CD4-positive, alpha-beta memory T cell (primary cell): ENCODE measurements at regions not wholly inside any gene's neighbourhood (a gene's known extent, or its start where the extent isn't known, plus 50 kb on each side); places are given as distances from the start of the nearest gene placed in this dataset.

Experiments
- CTCF ChIA-PET: fragments of 350-600 bp; sonication (Branson Sonifier 250); formaldehyde crosslinking; loops from one replicate; lab custom pipeline; 2021; ENCODE audit warnings: inconsistent platforms; ENCODE audit not compliant: partially characterized antibody; lab: Charles Lee
- POLR2A ChIA-PET: fragments of 350-600 bp; sonication (Branson Sonifier 250); formaldehyde crosslinking; loops from one replicate; lab custom pipeline; 2021; ENCODE audit not compliant: partially characterized antibody; lab: Charles Lee
- DNase-seq, 5 donors: peaks; one replicate each; pipeline versions ENCODE4 v3.0.0 to v3.0.0-alpha.2; 2020 to 2022; ENCODE audit warnings: mixed read lengths in 1 of 5
- H3K27ac ChIP-seq: one replicate; pipeline ENCODE4 v1.7.0; 2013; ENCODE audit warnings: low read depth, low read length
- H3K27me3 ChIP-seq: 2 replicates; pipeline ENCODE4 v1.7.0; 2013; ENCODE audit warnings: mild to moderate bottlenecking, low read length, moderate library complexity; ENCODE audit not compliant: insufficient read depth
- H3K36me3 ChIP-seq: 2 replicates; pipeline ENCODE4 v1.7.0; 2013; ENCODE audit warnings: mild to moderate bottlenecking, low read length, moderate library complexity; ENCODE audit not compliant: insufficient read depth
- H3K4me1 ChIP-seq: 2 replicates; pipeline ENCODE4 v1.7.0; 2013; ENCODE audit warnings: mild to moderate bottlenecking, low read length, moderate library complexity; ENCODE audit not compliant: insufficient read depth
- H3K4me3 ChIP-seq, 2 donors: one replicate each; pipeline ENCODE4 v1.7.0; 2013; ENCODE audit warnings: low read length in 2 of 2, mild to moderate bottlenecking in 1 of 2
- H3K9me3 ChIP-seq, 2 donors: one replicate each; pipeline ENCODE4 v1.7.0; 2013; ENCODE audit warnings: low read length in 2 of 2, control low read depth in 1 of 2; ENCODE audit not compliant: control insufficient read depth in 1 of 2
- H3K27ac Mint-ChIP-seq, 7 donors: one replicate each; pipeline ENCODE4 v1.8.0; 2020 to 2021; ENCODE audit warnings: mixed read lengths in 7 of 7, mild to moderate bottlenecking in 6 of 7, inconsistent platforms in 3 of 7, moderate library complexity in 3 of 7
- H3K27me3 Mint-ChIP-seq, 2 donors: one replicate each; pipeline ENCODE4 v1.8.0; 2020 to 2021; ENCODE audit warnings: mixed read lengths in 2 of 2
- H3K36me3 Mint-ChIP-seq, 2 donors: one replicate each; pipeline ENCODE4 v1.8.0; 2020 to 2021; ENCODE audit warnings: mixed read lengths in 2 of 2, inconsistent platforms in 1 of 2, mild to moderate bottlenecking in 1 of 2
- H3K4me1 Mint-ChIP-seq, 4 donors: one replicate each; pipeline ENCODE4 v1.8.0; 2020 to 2021; ENCODE audit warnings: mixed read lengths in 4 of 4, mild to moderate bottlenecking in 1 of 4
- H3K4me3 Mint-ChIP-seq, 8 donors: one replicate each; pipeline ENCODE4 v1.8.0; 2020 to 2021; ENCODE audit warnings: mixed read lengths in 8 of 8, mild to moderate bottlenecking in 7 of 8, moderate library complexity in 6 of 8, inconsistent platforms in 3 of 8
- H3K9me3 Mint-ChIP-seq, 8 donors: one replicate each; pipeline ENCODE4 v1.8.0; 2020 to 2021; ENCODE audit warnings: mixed read lengths in 8 of 8, mild to moderate bottlenecking in 5 of 8, inconsistent platforms in 3 of 8, moderate library complexity in 1 of 8
- intact Hi-C: fragments of 100-400 bp; cut with micrococcal nuclease; formaldehyde crosslinking; loops from one replicate; pipeline ENCODE4 v1.15.1; 2023

DNA sequence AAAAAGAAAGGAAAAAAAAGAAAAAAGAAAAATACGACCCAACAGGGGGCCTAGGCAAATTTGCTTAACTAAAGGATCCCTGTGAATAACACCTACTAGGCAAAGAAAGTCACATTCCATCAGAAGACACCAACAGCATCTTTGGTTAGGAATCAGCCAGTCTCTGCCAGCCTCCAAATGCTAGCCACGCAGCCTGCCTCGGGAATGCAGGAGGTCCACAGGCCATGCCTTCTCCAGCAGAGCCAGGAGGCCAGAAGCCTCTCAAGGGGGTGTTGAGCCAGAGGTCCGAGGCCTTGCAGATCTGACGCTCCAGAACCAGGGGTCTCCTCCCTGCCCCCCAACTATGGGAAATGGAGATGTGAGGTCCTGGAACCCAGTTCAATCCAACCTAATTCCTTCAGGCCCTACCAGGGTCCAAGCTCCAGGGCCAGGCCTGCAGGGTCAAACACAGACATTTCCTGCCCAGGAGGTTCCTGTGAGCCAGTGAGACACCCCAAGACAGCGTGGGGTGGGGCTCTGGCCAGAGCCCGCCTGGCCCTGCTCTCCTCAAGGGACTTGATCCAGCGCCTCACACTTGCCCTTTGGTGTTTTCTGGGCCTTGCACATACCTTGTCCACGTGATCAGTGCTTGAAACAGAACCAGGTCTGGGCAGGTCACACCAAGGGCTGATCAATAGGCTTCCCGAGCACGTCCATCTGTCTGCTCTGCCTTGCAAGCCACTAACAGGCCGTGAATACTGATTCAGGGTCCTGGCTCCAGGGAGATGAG is 289.6 kb upstream of the ID2 start:
- H3K27me3 ChIP-seq = no peaks in the 10 kb centered on the region
- intact Hi-C loops = no loop called here
- H3K36me3 ChIP-seq = no peaks in the 10 kb centered on the region
- H3K36me3 Mint-ChIP-seq = peaks cover 7 to 11% of the 10 kb centered on the region in 2 donors
- ChIA-PET CTCF (no interaction called here), POLR2A (no interaction called here)
- H3K4me1 Mint-ChIP-seq = peaks cover 4 to 17% (median 11%) of the 10 kb centered on the region in 4 donors
- no peaks in the 10 kb centered on the region for H3K9me3 ChIP-seq
- H3K27me3 Mint-ChIP-seq = no peaks in the 10 kb centered on the region
- no peaks in the 10 kb centered on the region for H3K4me1 ChIP-seq
- DNase-seq = no peak
- peak overlapping the region in 1 of 7 donors; percentile 25 for H3K27ac Mint-ChIP-seq
- H3K9me3 Mint-ChIP-seq = no peaks in the 10 kb centered on the region
- no peak overlapping the region for H3K4me3 Mint-ChIP-seq
- no peak overlapping the region for H3K4me3 ChIP-seq
- no peak overlapping the region for H3K27ac ChIP-seq

DNA sequence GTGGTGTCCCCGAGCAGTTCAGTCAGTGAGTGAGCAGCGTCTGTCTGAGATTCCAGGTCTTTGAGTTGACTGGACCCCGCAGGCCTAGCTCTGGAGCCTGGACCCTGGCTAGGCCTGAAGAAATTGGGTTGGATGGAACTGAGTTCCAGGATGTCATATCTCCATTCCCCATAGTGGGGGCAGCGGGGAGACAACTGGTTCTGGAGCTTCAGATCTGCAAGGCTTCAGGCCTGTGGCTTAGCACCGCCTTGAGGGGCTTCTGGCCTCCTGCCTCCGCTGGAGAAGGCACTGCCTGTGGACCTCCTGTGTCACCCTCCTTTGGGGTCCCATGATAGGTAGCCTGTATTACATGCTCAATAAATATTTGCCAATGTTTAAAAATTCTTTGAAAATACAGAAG is 288.4 kb upstream of the ID2 start:
- Mint-ChIP-seq H3K4me1 (peaks cover 7 to 17% (median 13%) of the 10 kb centered on the region in 4 donors), H3K9me3 (no peaks in the 10 kb centered on the region), H3K27me3 (no peaks in the 10 kb centered on the region), H3K27ac (no peak overlapping the region), H3K4me3 (no peak overlapping the region), H3K36me3 (peaks cover 3 to 4% of the 10 kb centered on the region in 2 donors)
- CTCF ChIA-PET = no interaction called here
- DNase-seq = no peak
- H3K4me1 ChIP-seq = no peaks in the 10 kb centered on the region
- POLR2A ChIA-PET = no interaction called here
- intact Hi-C loops = no loop called here
- no peaks in the 10 kb centered on the region for H3K9me3 ChIP-seq
- no peak overlapping the region for H3K4me3 ChIP-seq
- H3K27ac ChIP-seq = no peak overlapping the region
- no peaks in the 10 kb centered on the region for H3K27me3 ChIP-seq
- no peaks in the 10 kb centered on the region for H3K36me3 ChIP-seq

- Mint-ChIP-seq H3K9me3 (no peaks in the 10 kb centered on the region), H3K27me3 (no peaks in the 10 kb centered on the region), H3K4me1 (peaks cover 7 to 18% (median 16%) of the 10 kb centered on the region in 4 donors), H3K27ac (no peak overlapping the region), H3K4me3 (no peak overlapping the region), H3K36me3 (peaks cover 2 to 3% of the 10 kb centered on the region in 2 donors)
- H3K27ac ChIP-seq = no peak overlapping the region
- CTCF ChIA-PET = interaction anchor here (0.5 kb wide), 1 partner anchor 10 kb away, joined by 3 read pairs; no protein-coding TSS in a partner anchor
- H3K4me3 ChIP-seq = no peak overlapping the region
- no peaks in the 10 kb centered on the region for H3K9me3 ChIP-seq
- H3K36me3 ChIP-seq = no peaks in the 10 kb centered on the region
- POLR2A ChIA-PET = no interaction called here
- no peaks in the 10 kb centered on the region for H3K27me3 ChIP-seq
- intact Hi-C loops = no loop called here
- no peak for DNase-seq
- H3K4me1 ChIP-seq = no peaks in the 10 kb centered on the region
Observed at GRCh38 chr2:8394131-8394530, 287.7 kb upstream of the ID2 start.

- ChIA-PET CTCF (interaction anchor here (0.5 to 1.0 kb wide), 2 partner anchors 11 to 12 kb away, joined by 3 read pairs; no protein-coding TSS in a partner anchor), POLR2A (interaction anchor here (0.7 kb wide), 1 partner anchor 1283 kb away, joined by 3 read pairs; no protein-coding TSS in a partner anchor)
- no peaks in the 10 kb centered on the region for H3K9me3 Mint-ChIP-seq
- Histone ChIP-seq H3K36me3 (no peaks in the 10 kb centered on the region), H3K4me1 (no peaks in the 10 kb centered on the region), H3K27me3 (no peaks in the 10 kb centered on the region), H3K27ac (no peak overlapping the region), H3K4me3 (no peak overlapping the region), H3K9me3 (no peaks in the 10 kb centered on the region)
- peak overlapping the region in 2 of 7 donors; percentile 0 to 4 for H3K27ac Mint-ChIP-seq
- H3K27me3 Mint-ChIP-seq = no peaks in the 10 kb centered on the region
- no peak overlapping the region for H3K4me3 Mint-ChIP-seq
- peaks cover 7 to 21% (median 15%) of the 10 kb centered on the region in 4 donors for H3K4me1 Mint-ChIP-seq
- intact Hi-C loops = no loop called here
- DNase-seq = no peak
- H3K36me3 Mint-ChIP-seq = peaks cover 0 to 2% of the 10 kb centered on the region in 2 donors
Observed at GRCh38 chr2:8394569-8395359, 287.1 kb upstream of the ID2 start.

- CTCF ChIA-PET = interaction anchor here (0.8 to 1.0 kb wide), 2 partner anchors 11 to 166 kb away, joined by 3 read pairs; no protein-coding TSS in a partner anchor
Observed at GRCh38 chr2:8395718-8396117, 286.1 kb upstream of the ID2 start.

DNA sequence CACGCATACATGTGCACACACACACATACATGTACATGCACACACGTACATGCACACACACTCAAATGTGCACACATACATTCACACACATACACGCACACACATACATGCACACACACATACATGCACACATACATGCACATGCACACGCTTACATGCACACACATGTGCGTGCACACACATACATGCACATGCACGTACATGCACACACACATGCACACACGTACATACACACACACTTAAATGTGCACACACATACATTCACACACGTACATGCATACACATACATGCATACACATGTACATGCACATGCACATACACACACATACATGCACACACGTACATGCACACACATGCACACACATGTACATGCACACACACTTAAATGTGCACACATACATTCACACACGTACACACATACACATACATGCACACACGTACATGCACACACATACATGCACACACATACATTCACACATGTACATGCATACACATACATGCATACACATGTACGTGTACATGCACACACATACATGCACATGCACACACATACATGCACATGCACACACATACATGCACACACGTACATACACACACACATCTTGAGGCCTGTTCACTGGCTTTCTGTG is 283.7 kb upstream of the ID2 start:
- H3K27ac Mint-ChIP-seq = peak overlapping the region in 3 of 7 donors; percentile 5 to 57 (median 13)
- ChIA-PET POLR2A (no interaction called here), CTCF (no interaction called here)
- H3K27me3 ChIP-seq = no peaks in the 10 kb centered on the region
- H3K27ac ChIP-seq = no peak overlapping the region
- no peaks in the 10 kb centered on the region for H3K27me3 Mint-ChIP-seq
- intact Hi-C loops = no loop called here
- no peaks in the 10 kb centered on the region for H3K36me3 ChIP-seq
- no peaks in the 10 kb centered on the region for H3K9me3 ChIP-seq
- H3K4me1 ChIP-seq = no peaks in the 10 kb centered on the region
- H3K4me3 Mint-ChIP-seq = no peak overlapping the region
- H3K36me3 Mint-ChIP-seq = no peaks in the 10 kb centered on the region
- peaks cover 6 to 21% (median 12%) of the 10 kb centered on the region in 4 donors for H3K4me1 Mint-ChIP-seq
- no peaks in the 10 kb centered on the region for H3K9me3 Mint-ChIP-seq
- H3K4me3 ChIP-seq = no peak overlapping the region
- DNase-seq = no peak

More at GRCh38 chr2:8395718-8396117, 286.1 kb upstream of the ID2 start:
- H3K27me3 Mint-ChIP-seq = no peaks in the 10 kb centered on the region
- Histone ChIP-seq H3K27ac (no peak overlapping the region), H3K9me3 (no peaks in the 10 kb centered on the region), H3K4me1 (no peaks in the 10 kb centered on the region), H3K27me3 (no peaks in the 10 kb centered on the region), H3K36me3 (no peaks in the 10 kb centered on the region), H3K4me3 (no peak overlapping the region)
- intact Hi-C loops = no loop called here
- no peaks in the 10 kb centered on the region for H3K9me3 Mint-ChIP-seq
- H3K36me3 Mint-ChIP-seq = no peaks in the 10 kb centered on the region
- no peak for DNase-seq
- H3K4me3 Mint-ChIP-seq = no peak overlapping the region
- POLR2A ChIA-PET = interaction anchor here (0.7 kb wide), 1 partner anchor 1284 kb away, joined by 3 read pairs; no protein-coding TSS in a partner anchor
- peak overlapping the region in 1 of 7 donors; percentile 80 for H3K27ac Mint-ChIP-seq
- peaks cover 6 to 21% (median 12%) of the 10 kb centered on the region in 4 donors for H3K4me1 Mint-ChIP-seq

DNA sequence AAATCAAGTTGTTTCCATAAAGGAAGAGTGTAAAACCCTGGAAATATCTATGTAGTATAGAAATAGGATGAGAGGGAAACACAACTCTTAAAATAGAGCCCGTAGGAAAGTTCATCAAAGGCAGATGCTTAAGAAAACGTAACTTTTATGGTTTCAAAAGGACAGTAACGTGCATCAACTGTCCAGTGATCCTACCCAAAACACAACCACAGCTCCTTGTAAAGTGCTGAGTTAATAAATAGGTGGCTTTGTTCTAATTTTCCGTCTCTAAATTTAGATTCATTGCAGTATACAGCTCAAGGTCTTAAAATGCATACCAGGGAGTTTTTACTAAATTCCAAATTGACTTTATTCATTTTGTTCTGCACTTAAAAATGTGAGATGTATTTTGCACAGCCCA is 282.1 kb upstream of the ID2 start:
- Mint-ChIP-seq H3K36me3 (no peaks in the 10 kb centered on the region), H3K4me3 (no peak overlapping the region), H3K27me3 (no peaks in the 10 kb centered on the region), H3K4me1 (peaks cover 6 to 28% (median 13%) of the 10 kb centered on the region in 4 donors), H3K27ac (no peak overlapping the region), H3K9me3 (peaks cover 0 to 1% (median 0%) of the 10 kb centered on the region in 8 donors)
- no peak overlapping the region for H3K4me3 ChIP-seq
- H3K4me1 ChIP-seq = no peaks in the 10 kb centered on the region
- no peak overlapping the region for H3K27ac ChIP-seq
- ChIA-PET CTCF (no interaction called here), POLR2A (no interaction called here)
- no peaks in the 10 kb centered on the region for H3K9me3 ChIP-seq
- no peaks in the 10 kb centered on the region for H3K27me3 ChIP-seq
- intact Hi-C loops = no loop called here
- no peak for DNase-seq
- H3K36me3 ChIP-seq = no peaks in the 10 kb centered on the region
